ENCODE measurements at regions not wholly inside any gene's neighbourhood (a gene's known extent, or its start where the extent isn't known, plus 50 kb on each side); places are given as distances from the start of the nearest gene placed in this dataset.

DNA sequence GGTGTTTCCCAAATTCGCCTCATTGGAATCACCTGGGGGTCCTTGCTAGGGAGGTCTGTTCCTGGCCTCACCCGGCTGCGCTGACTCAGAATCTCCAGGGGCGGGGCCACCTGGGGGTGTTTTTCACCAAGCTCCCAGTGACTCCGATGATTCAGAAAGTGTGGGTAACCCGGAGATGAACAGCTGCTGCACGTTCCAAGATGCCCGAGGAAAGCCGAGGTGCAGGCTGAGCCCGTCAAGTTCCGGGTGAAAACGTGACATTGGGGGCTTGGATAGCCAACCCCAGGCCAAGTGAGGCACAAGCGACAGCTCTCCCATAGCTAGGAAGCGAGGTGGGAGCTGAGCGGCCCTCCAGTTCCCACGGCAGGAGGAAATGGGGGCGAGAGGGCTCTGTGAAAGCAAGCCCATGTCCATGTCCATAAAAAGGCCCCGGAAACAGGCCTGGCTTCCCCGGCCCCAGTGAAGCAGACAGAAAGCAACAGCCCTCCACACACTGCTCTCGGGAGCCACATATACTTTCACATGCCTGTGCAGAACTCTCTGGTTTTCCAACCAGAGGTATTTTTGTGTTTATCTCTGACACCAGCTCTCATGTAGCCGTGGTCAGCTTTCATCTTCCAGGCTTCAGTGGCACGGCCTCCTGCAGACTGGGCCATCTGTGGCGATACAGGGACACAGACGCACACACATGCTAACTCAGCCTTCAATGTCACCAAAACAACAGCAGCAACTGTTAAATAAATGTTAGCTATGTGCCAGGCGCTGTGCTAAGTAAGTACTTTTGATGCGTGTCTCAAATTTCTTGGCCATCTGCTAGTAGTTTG, 90.7 kb upstream of the CCDC28A start:
- Mint-ChIP-seq H3K27ac (ENCODE audit: unreplicated experiment) (no peak overlapping the region), H3K4me3 (ENCODE audit: unreplicated experiment) (no peak overlapping the region), H3K9me3 (ENCODE audit: unreplicated experiment) (no peaks in the 10 kb centered on the region), H3K27me3 (ENCODE audit: insufficient read depth, unreplicated experiment) (no peaks in the 10 kb centered on the region), H3K36me3 (ENCODE audit: insufficient read depth, unreplicated experiment) (no peaks in the 10 kb centered on the region), H3K4me1 (ENCODE audit: low read depth, unreplicated experiment) (no peaks in the 10 kb centered on the region)
- ChIA-PET CTCF (no interaction called here), POLR2A (no interaction called here)
- H3K27me3 ChIP-seq (replicated peaks; ENCODE audit: control insufficient read depth, insufficient read depth, low read length), result no peaks in the 10 kb centered on the region
- no peaks in the 10 kb centered on the region for H3K4me1 ChIP-seq
- intact Hi-C loops (cut with micrococcal nuclease; ENCODE audit: unreplicated experiment), result no loop called here
- H3K9me3 ChIP-seq, result no peaks in the 10 kb centered on the region
- H3K36me3 ChIP-seq (ENCODE audit: control insufficient read depth, insufficient read depth, low read length), result no peaks in the 10 kb centered on the region
- no peak for DNase-seq
- BruUV-seq (replicated peaks), result no TSS peak
- TF ChIP-seq, protein P1, sequence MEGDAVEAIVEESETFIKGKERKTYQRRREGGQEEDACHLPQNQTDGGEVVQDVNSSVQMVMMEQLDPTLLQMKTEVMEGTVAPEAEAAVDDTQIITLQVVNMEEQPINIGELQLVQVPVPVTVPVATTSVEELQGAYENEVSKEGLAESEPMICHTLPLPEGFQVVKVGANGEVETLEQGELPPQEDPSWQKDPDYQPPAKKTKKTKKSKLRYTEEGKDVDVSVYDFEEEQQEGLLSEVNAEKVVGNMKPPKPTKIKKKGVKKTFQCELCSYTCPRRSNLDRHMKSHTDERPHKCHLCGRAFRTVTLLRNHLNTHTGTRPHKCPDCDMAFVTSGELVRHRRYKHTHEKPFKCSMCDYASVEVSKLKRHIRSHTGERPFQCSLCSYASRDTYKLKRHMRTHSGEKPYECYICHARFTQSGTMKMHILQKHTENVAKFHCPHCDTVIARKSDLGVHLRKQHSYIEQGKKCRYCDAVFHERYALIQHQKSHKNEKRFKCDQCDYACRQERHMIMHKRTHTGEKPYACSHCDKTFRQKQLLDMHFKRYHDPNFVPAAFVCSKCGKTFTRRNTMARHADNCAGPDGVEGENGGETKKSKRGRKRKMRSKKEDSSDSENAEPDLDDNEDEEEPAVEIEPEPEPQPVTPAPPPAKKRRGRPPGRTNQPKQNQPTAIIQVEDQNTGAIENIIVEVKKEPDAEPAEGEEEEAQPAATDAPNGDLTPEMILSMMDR (IDR thresholded peaks at IDR 0.05; ENCODE audit: insufficient read depth in 1 of 2, low read depth in 1 of 2, low read length in 1 of 2, severe bottlenecking in 1 of 2, unreplicated experiment in 1 of 2), result no peak
- no peak overlapping the region for H3K4me3 ChIP-seq (ENCODE audit: low read depth, low read length)

- intact Hi-C loops (cut with micrococcal nuclease; ENCODE audit: unreplicated experiment), result no loop called here
- ChIA-PET POLR2A (no interaction called here), CTCF (interaction anchor here (0.6 kb wide), 1 partner anchor 15 kb away, joined by 5 read pairs; no protein-coding TSS in a partner anchor)
These were observed 88.3 kb upstream of the CCDC28A start for GRCh38 chr6:138685257-138685656.

DNA sequence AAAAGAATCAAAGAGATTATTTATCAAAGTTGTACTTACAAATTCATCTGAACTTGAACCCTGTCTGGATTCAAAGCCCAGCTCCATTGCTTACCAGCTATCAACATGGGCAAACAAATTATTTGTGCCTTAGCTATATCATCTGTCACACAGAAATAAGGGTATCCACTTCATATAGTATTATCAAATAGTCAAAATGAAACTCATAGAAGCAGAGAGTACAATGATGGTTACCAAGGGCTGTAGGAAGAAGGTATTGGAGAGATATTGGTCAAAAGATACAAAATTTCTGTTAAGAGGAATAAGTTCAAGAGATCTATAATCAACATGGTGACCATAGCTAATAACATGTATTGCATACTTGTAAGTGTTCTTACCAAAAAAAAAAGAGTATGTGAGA, 87.8 kb upstream of the CCDC28A start:
- Mint-ChIP-seq H3K4me1 (ENCODE audit: low read depth, unreplicated experiment) (no peaks in the 10 kb centered on the region), H3K27me3 (ENCODE audit: insufficient read depth, unreplicated experiment) (no peaks in the 10 kb centered on the region), H3K36me3 (ENCODE audit: insufficient read depth, unreplicated experiment) (no peaks in the 10 kb centered on the region), H3K4me3 (ENCODE audit: unreplicated experiment) (no peak overlapping the region), H3K27ac (ENCODE audit: unreplicated experiment) (no peak overlapping the region), H3K9me3 (ENCODE audit: unreplicated experiment) (no peaks in the 10 kb centered on the region)
- Histone ChIP-seq H3K4me1 (no peaks in the 10 kb centered on the region), H3K9me3 (no peaks in the 10 kb centered on the region), H3K27me3 (replicated peaks; ENCODE audit: control insufficient read depth, insufficient read depth, low read length) (no peaks in the 10 kb centered on the region), H3K36me3 (ENCODE audit: control insufficient read depth, insufficient read depth, low read length) (no peaks in the 10 kb centered on the region), H3K4me3 (ENCODE audit: low read depth, low read length) (no peak overlapping the region)
- TF ChIP-seq, protein P1 (IDR thresholded peaks at IDR 0.05; ENCODE audit: insufficient read depth in 1 of 2, low read depth in 1 of 2, low read length in 1 of 2, severe bottlenecking in 1 of 2, unreplicated experiment in 1 of 2), result no peak
- intact Hi-C loops (cut with micrococcal nuclease; ENCODE audit: unreplicated experiment), result no loop called here
- no TSS peak for BruUV-seq (replicated peaks)
- ChIA-PET CTCF (no interaction called here), POLR2A (no interaction called here)
- no peak for DNase-seq

More at GRCh38 chr6:138685257-138685656, 88.3 kb upstream of the CCDC28A start:
- Histone ChIP-seq H3K4me3 (ENCODE audit: low read depth, low read length) (no peak overlapping the region), H3K4me1 (no peaks in the 10 kb centered on the region), H3K36me3 (ENCODE audit: control insufficient read depth, insufficient read depth, low read length) (no peaks in the 10 kb centered on the region), H3K27me3 (replicated peaks; ENCODE audit: control insufficient read depth, insufficient read depth, low read length) (no peaks in the 10 kb centered on the region), H3K9me3 (no peaks in the 10 kb centered on the region)
- Mint-ChIP-seq H3K36me3 (ENCODE audit: insufficient read depth, unreplicated experiment) (no peaks in the 10 kb centered on the region), H3K4me1 (ENCODE audit: low read depth, unreplicated experiment) (no peaks in the 10 kb centered on the region), H3K4me3 (ENCODE audit: unreplicated experiment) (no peak overlapping the region), H3K9me3 (ENCODE audit: unreplicated experiment) (no peaks in the 10 kb centered on the region), H3K27ac (ENCODE audit: unreplicated experiment) (no peak overlapping the region), H3K27me3 (ENCODE audit: insufficient read depth, unreplicated experiment) (no peaks in the 10 kb centered on the region)
- TF ChIP-seq, protein P1 (IDR thresholded peaks at IDR 0.05; ENCODE audit: insufficient read depth in 1 of 2, low read depth in 1 of 2, low read length in 1 of 2, severe bottlenecking in 1 of 2, unreplicated experiment in 1 of 2), result no peak
- no TSS peak for BruUV-seq (replicated peaks)
- DNase-seq, result no peak

All from Caco-2 (cell line).